LNCaP clone FGC (cell line): ENCODE measurements at regions not wholly inside any gene's neighbourhood (a gene's known extent, or its start where the extent isn't known, plus 50 kb on each side); places are given as distances from the start of the nearest gene placed in this dataset.

Experiments
- DNase-seq: peaks from one replicate; pipeline ENCODE4 v3.0.0-alpha.2; 2011; ENCODE audit warnings: low read depth
- H3K4me3 ChIP-seq: 2 replicates; pipeline ENCODE4 v1.5.1; 2011; ENCODE audit warnings: mild to moderate bottlenecking, low read depth, low read length, control low read depth
- TF ChIP-seq, protein P1 (sequence below): IDR thresholded peaks from 2 replicates; pipeline ENCODE4 v1.5.1; 2012; ENCODE audit warnings: mild to moderate bottlenecking; ENCODE audit not compliant: control insufficient read depth, insufficient read depth; ENCODE audit errors: extremely low read depth

DNA sequence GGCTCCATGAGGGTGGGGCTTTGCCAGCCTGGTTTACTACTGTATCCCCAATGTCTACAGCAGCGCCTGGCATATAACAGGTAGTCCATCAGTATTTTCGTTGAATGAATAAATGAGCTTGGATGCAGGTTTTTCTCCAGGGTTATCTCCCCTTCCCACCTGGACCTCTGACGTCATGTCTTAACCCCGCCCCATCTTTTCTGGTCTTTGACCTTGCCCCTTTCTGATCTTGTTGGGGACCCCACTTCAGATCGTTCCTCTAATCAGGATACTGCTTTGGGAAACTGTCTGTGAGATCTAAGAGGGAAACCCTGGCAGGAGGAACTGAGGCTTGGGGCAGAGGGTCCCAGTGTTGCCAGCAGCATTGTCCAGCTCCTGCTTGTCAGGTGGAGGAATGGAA lies 68.8 kb upstream of the GCSH start:
- no peak for DNase-seq

GRCh38 chr16:81164481-81164880 lies 68.3 kb upstream of the GCSH start:
- no peak overlapping the region for H3K4me3 ChIP-seq
- no peak for DNase-seq
- TF ChIP-seq, protein P1, sequence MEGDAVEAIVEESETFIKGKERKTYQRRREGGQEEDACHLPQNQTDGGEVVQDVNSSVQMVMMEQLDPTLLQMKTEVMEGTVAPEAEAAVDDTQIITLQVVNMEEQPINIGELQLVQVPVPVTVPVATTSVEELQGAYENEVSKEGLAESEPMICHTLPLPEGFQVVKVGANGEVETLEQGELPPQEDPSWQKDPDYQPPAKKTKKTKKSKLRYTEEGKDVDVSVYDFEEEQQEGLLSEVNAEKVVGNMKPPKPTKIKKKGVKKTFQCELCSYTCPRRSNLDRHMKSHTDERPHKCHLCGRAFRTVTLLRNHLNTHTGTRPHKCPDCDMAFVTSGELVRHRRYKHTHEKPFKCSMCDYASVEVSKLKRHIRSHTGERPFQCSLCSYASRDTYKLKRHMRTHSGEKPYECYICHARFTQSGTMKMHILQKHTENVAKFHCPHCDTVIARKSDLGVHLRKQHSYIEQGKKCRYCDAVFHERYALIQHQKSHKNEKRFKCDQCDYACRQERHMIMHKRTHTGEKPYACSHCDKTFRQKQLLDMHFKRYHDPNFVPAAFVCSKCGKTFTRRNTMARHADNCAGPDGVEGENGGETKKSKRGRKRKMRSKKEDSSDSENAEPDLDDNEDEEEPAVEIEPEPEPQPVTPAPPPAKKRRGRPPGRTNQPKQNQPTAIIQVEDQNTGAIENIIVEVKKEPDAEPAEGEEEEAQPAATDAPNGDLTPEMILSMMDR: no peak

More for the DNA sequence above, 68.8 kb upstream of the GCSH start:
- TF ChIP-seq, protein P1: no peak
- H3K4me3 ChIP-seq: no peak overlapping the region

- TF ChIP-seq, protein P1: no peak
- DNase-seq: no peak
These were observed 67.5 kb upstream of the GCSH start for GRCh38 chr16:81163671-81164070.

DNA sequence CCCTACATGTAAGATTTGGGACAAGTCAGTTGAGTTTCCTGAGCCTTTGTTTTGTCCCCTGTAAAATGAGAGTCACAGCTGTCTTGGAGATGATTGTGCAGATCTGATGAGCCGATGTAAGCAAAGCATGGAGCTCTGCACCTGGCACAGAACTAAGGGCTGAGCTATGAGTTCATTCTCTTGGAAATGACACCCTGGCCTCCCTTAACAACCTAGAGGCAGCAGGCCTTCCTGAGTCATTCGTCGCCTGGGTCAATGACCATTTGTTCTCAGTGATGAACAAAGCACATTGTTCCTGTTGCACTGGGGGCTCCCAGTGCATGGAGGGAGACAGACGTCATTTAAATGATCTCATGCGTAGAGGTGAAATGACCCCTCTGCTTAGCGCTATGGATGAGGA lies 62.8 kb upstream of the GCSH start:
- H3K4me3 ChIP-seq: no peak overlapping the region
- no peak for DNase-seq
- TF ChIP-seq, protein P1: no peak

More at GRCh38 chr16:81163671-81164070, 67.5 kb upstream of the GCSH start:
- H3K4me3 ChIP-seq: no peak overlapping the region

DNA sequence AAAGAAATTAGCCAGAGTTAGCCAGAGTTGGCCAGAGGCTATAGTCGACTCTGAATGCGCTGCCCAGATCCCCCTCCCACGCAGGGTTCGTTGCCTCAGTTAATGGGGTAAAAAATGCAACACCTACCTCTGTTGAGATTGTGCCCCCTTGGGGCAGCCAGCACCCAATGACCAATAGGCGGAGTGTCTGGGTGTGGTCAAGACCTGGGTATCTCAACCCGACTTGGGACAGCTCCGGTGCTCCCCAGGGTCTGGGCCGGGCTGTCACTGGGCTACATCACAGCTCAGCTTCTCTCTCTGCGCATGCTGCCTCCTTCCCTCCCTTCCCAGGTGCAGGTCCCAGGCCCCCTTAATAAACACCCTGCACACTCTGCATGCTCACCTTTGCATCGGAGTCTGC lies 59.6 kb upstream of the GCSH start:
- TF ChIP-seq, protein P1: no peak
- H3K4me3 ChIP-seq: no peak overlapping the region
- no peak for DNase-seq

DNA sequence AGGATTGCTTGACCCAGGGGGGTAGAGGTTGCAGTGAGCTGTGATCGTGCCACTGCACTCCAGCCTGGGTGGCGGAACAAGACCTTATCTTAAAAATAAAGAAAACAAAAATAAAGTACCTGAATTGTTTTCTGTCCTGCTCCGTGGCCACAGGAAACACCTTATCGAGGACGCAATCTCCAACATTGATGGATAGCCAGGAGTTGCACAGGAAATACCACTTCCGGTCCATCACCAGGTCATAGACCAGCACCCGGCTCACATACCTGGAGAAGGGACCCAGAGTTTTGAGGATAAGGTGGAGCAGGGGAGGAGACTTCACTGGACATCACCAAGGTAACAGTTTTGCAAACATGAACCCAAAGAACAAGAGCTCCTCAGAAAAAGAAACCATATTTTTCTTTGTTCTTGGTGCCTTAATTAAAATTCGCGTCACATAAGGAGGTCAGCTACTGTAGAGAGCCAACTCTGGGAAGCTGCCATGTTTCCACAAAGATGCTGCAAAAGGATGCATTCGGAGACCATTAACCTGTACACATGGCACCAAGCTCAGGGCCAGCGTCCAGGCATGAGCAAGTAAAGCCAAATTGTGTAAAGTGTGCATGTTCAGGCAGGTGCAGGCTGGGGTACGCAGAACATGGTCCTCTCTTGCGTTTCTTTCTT lies 55.6 kb upstream of the GCSH start:
- TF ChIP-seq, protein P1: no peak
- no peak overlapping the region for H3K4me3 ChIP-seq
- DNase-seq: no peak

DNA sequence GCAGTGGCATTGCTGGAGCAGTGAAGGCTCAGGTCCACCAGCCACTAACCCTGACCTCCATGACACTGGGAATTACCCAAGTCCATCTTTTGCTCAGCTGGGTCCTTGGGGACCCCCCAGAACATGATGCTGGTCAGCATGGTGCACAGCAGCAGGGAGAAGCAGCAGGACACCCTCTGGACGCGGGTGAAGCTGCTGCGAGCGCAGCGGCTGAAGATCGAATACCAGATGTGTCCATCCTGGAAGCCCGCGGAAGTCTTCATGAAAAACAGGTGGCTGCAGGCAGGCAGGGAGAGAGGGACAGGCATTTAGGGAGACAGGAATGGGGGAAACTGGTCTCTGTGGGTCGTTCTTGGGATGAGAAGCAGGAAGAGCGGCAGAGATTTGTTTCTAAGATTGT lies 53.4 kb upstream of the GCSH start:
- DNase-seq: no peak
- TF ChIP-seq, protein P1: no peak
- no peak overlapping the region for H3K4me3 ChIP-seq
